Heart left ventricle (tissue), 13 donors: ENCODE measurements at regions not wholly inside any gene's neighbourhood (a gene's known extent, or its start where the extent isn't known, plus 50 kb on each side); places are given as distances from the start of the nearest gene placed in this dataset.

Source experiments
- POLR2A ChIP-seq, 2 donors: fragments of 450-650 bp; IDR thresholded peaks; one replicate each; pipeline ENCODE4 v1.6.1; 2017; ENCODE audit warnings: antibody characterized with exemption in 2 of 2, mild to moderate bottlenecking in 2 of 2, moderate library complexity in 2 of 2
- TF ChIP-seq, protein P1 (sequence below), 12 donors: fragments of 200-600 bp; sonication (generic) in 4 of 12; IDR thresholded peaks; one replicate each; pipeline versions ENCODE4 v1.5.0 to v1.8.0; 2018 to 2022; ENCODE audit warnings: antibody characterized with exemption in 12 of 12, mild to moderate bottlenecking in 5 of 12
- donor health status: ischemic (EF 13 %, LVEDD 7.1; RV severe dilation, severe dysfunction).
- donor health status: DM: no; HTN: yes; CAD: no.
- donor health status: DM: no; HTN: no; CAD: no.
- donor health status: ischemic (EF 25% LVEDD 6.9; RV normal size, moderate dysfunction).
- donor health status: ischemic (EF 25% LVEDD 5.7; RV mildly dilated, moderate dysfunction).
- donor health status: ischemic (EF 35%, LVEDD 5.7; RV mildly dilated, moderate dysfunction).
- donor health status: nonischemic (EF 11% LVEDD 7.7; RV severe dilation, severe dysfunction).
- donor health status: DM: yes; HTN: yes; CAD: no.
- donor health status: PGD.
- donor health status: ischemic (EF 29% LVEDD 5.4; RV normal size, mild dysfunction).
- donor health status: nonischemic (EF 23%, LVEDD 6.1; RV moderate dilation, normal function).

- TF ChIP-seq, protein P1, sequence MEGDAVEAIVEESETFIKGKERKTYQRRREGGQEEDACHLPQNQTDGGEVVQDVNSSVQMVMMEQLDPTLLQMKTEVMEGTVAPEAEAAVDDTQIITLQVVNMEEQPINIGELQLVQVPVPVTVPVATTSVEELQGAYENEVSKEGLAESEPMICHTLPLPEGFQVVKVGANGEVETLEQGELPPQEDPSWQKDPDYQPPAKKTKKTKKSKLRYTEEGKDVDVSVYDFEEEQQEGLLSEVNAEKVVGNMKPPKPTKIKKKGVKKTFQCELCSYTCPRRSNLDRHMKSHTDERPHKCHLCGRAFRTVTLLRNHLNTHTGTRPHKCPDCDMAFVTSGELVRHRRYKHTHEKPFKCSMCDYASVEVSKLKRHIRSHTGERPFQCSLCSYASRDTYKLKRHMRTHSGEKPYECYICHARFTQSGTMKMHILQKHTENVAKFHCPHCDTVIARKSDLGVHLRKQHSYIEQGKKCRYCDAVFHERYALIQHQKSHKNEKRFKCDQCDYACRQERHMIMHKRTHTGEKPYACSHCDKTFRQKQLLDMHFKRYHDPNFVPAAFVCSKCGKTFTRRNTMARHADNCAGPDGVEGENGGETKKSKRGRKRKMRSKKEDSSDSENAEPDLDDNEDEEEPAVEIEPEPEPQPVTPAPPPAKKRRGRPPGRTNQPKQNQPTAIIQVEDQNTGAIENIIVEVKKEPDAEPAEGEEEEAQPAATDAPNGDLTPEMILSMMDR (IDR thresholded peaks at IDR 0.05): no peak
- TF ChIP-seq POLR2A (IDR thresholded peaks at IDR 0.05): no peak
These were observed 385.2 kb upstream of the POU3F1 start for GRCh38 chr1:38431535-38432376.
